Panc1 (cell line): ENCODE measurements at regions not wholly inside any gene's neighbourhood (a gene's known extent, or its start where the extent isn't known, plus 50 kb on each side); places are given as distances from the start of the nearest gene placed in this dataset.

Source experiments
- ATAC-seq: fragments of 200-7000 bp; cut with Tn5 transposase; 2 replicates; pipeline ENCODE4 v1.9.1; 2020; ENCODE audit warnings: mild to moderate bottlenecking, moderate library complexity
- BruUV-seq: library from RNA; stranded (reverse); fragments of 400-500 nt; replicated peaks from 2 replicates; lab custom pipeline; 2021; lab: Mats Ljungman, UMichigan
- CTCF ChIA-PET: fragments of 300-600 bp; sonication (Branson Sonifier 250); formaldehyde crosslinking; loops from one replicate; lab custom pipeline; 2022; ENCODE audit warnings: antibody characterized with exemption; lab: Charles Lee
- POLR2A ChIA-PET: fragments of 300-600 bp; sonication (Branson Sonifier 250); formaldehyde crosslinking; loops from one replicate; lab custom pipeline; 2022; ENCODE audit warnings: antibody characterized with exemption; lab: Charles Lee
- DNase-seq: peaks from one replicate; pipeline ENCODE4 v3.0.0-alpha.2; 2010; ENCODE audit warnings: low read depth, low spot score
- H3K27ac ChIP-seq: 2 replicates; pipeline ENCODE4 v1.5.1; 2011; ENCODE audit warnings: mild to moderate bottlenecking, low read length, inconsistent platforms
- H3K27me3 ChIP-seq: fragments of 200-500 bp; sonication (Bioruptor generic); 2 replicates; pipeline ENCODE4 v1.6.0; 2014; ENCODE audit warnings: low read length, inconsistent platforms; ENCODE audit not compliant: control insufficient read depth, insufficient read depth
- H3K36me3 ChIP-seq: fragments of 200-500 bp; sonication (Bioruptor generic); 2 replicates; pipeline ENCODE4 v1.5.1; 2014; ENCODE audit warnings: inconsistent platforms, mild to moderate bottlenecking, low read length, moderate library complexity; ENCODE audit not compliant: control insufficient read depth, insufficient read depth
- H3K4me1 ChIP-seq: 2 replicates; pipeline ENCODE4 v1.5.1; 2011; ENCODE audit warnings: inconsistent platforms, mild to moderate bottlenecking, low read length, moderate library complexity; ENCODE audit not compliant: control insufficient read depth, insufficient read depth
- H3K4me3 ChIP-seq, 2 experiments: 2 replicates each; pipeline ENCODE4 v1.5.1; 2011 to 2012; ENCODE audit warnings: low read depth in 2 of 2, low read length in 2 of 2, mild to moderate bottlenecking in 2 of 2, inconsistent platforms in 1 of 2, moderate library complexity in 1 of 2
- H3K9me3 ChIP-seq: fragments of 200-500 bp; sonication (Bioruptor generic); 2 replicates; pipeline ENCODE4 v1.5.1; 2014; ENCODE audit warnings: low read depth, mild to moderate bottlenecking, inconsistent platforms, low read length, moderate library complexity; ENCODE audit not compliant: control insufficient read depth, insufficient read depth
- CTCF ChIP-seq: fragments of 450-650 bp; IDR thresholded peaks from 2 replicates; pipeline ENCODE4 v1.5.1; 2017; ENCODE audit warnings: mild to moderate bottlenecking
- POLR2AphosphoS5 ChIP-seq: IDR thresholded peaks from 2 replicates; pipeline ENCODE4 v1.6.1; 2012; ENCODE audit warnings: mild to moderate bottlenecking, low read depth, low read length, moderate library complexity
- REST ChIP-seq, 2 experiments: IDR thresholded peaks; 2 replicates each; pipeline ENCODE4 v1.6.1; 2011 to 2012; ENCODE audit warnings: low read depth in 2 of 2, control low read depth in 1 of 2, low read length in 1 of 2, mild to moderate bottlenecking in 1 of 2, moderate library complexity in 1 of 2; ENCODE audit not compliant: insufficient read depth in 1 of 2
- SIN3A ChIP-seq: IDR thresholded peaks from 2 replicates; pipeline ENCODE4 v1.6.1; 2012; ENCODE audit warnings: low read depth, mild to moderate bottlenecking, low read length, moderate library complexity, borderline replicate concordance; ENCODE audit not compliant: insufficient read depth
- TCF7L2 ChIP-seq: IDR thresholded peaks from 2 replicates; pipeline ENCODE4 v1.6.1; 2011; ENCODE audit warnings: mild to moderate bottlenecking, low read depth, low read length, inconsistent platforms
- in situ Hi-C: cut with HindIII; loops from 2 replicates; pipeline ENCODE4 v1.10.0; 2016; ENCODE audit warnings: low sequenced_read_pairs, low pct_unique_long_range_greater_than_20kb
- intact Hi-C: fragments of 100-400 bp; cut with micrococcal nuclease; formaldehyde crosslinking; loops from one replicate; pipeline ENCODE4 v1.10.0; 2022; ENCODE audit not compliant: unreplicated experiment

- Histone ChIP-seq H3K36me3 (no peaks in the 10 kb centered on the region), H3K27ac (0 out of 2 replicates have a peak overlapping the region, but pooled peaks have one; percentile 14), H3K27me3 (no peaks in the 10 kb centered on the region), H3K4me3 (no peak overlapping the region), H3K9me3 (no peaks in the 10 kb centered on the region), H3K4me1 (peaks cover 13% of the 10 kb centered on the region)
- CTCF ChIA-PET: interaction anchor here (0.6 kb wide), 1 partner anchor 9 kb away, joined by 4 read pairs; no protein-coding TSS in a partner anchor
- BruUV-seq: no TSS peak
- no peak for TF ChIP-seq CTCF
- TF ChIP-seq POLR2AphosphoS5: no peak
- TF ChIP-seq SIN3A: no peak
- TF ChIP-seq TCF7L2: no peak
- TF ChIP-seq REST (IDR thresholded peaks at IDR 0.05; ENCODE audit: insufficient read depth in 1 of 2, low read depth in 2 of 2, low read length in 1 of 2): no peak
- POLR2A ChIA-PET: no interaction called here
- DNase-seq (no peak), ATAC-seq (no peak)
- intact Hi-C loops (no loop called here), in situ Hi-C loops (no loop called here)
Measured at GRCh38 chr12:123077298-123078119, 73.4 kb downstream of the PITPNM2 start.

GRCh38 chr12:123076604-123077297, 74.1 kb downstream of the PITPNM2 start:
- Histone ChIP-seq H3K9me3 (no peaks in the 10 kb centered on the region), H3K4me3 (no peak overlapping the region), H3K27me3 (no peaks in the 10 kb centered on the region), H3K36me3 (no peaks in the 10 kb centered on the region), H3K27ac (0 out of 2 replicates have a peak overlapping the region, but pooled peaks have one; percentile 14), H3K4me1 (peaks cover 13% of the 10 kb centered on the region)
- intact Hi-C loops (no loop called here), in situ Hi-C loops (no loop called here)
- TF ChIP-seq CTCF (no peak), TCF7L2 (no peak), REST (IDR thresholded peaks at IDR 0.05; ENCODE audit: insufficient read depth in 1 of 2, low read depth in 2 of 2, low read length in 1 of 2) (no peak), POLR2AphosphoS5 (no peak), SIN3A (no peak)
- CTCF ChIA-PET: no interaction called here
- ATAC-seq: no peak
- no peak for DNase-seq
- BruUV-seq: no TSS peak
- POLR2A ChIA-PET: no interaction called here
